Epidermal melanocyte (primary cell): ENCODE measurements at regions not wholly inside any gene's neighbourhood (a gene's known extent, or its start where the extent isn't known, plus 50 kb on each side); places are given as distances from the start of the nearest gene placed in this dataset.

Experiments used
- DNase-seq: peaks from one replicate; pipeline ENCODE4 v3.0.0; 2011; ENCODE audit warnings: low spot score; ENCODE audit not compliant: insufficient read length

- no peak for DNase-seq
Measured at GRCh38 chr11:134818516-134818915, 406.5 kb upstream of the B3GAT1 start.

- DNase-seq = no peak
Measured at GRCh38 chr11:134815404-134815803, 403.4 kb upstream of the B3GAT1 start.

- DNase-seq = no peak
Measured at GRCh38 chr11:134807997-134808396, 396.0 kb upstream of the B3GAT1 start.

GRCh38 chr11:134802598-134802997 is 390.6 kb upstream of the B3GAT1 start:
- DNase-seq = no peak

- no peak for DNase-seq
Measured at GRCh38 chr11:134802116-134802515, 390.1 kb upstream of the B3GAT1 start.

GRCh38 chr11:134801570-134801969 is 389.5 kb upstream of the B3GAT1 start:
- no peak for DNase-seq

GRCh38 chr11:134800826-134801225 is 388.8 kb upstream of the B3GAT1 start:
- DNase-seq = no peak

- no peak for DNase-seq
Measured at GRCh38 chr11:134800130-134800529, 388.1 kb upstream of the B3GAT1 start.

GRCh38 chr11:134799386-134799785 is 387.3 kb upstream of the B3GAT1 start:
- DNase-seq = no peak

GRCh38 chr11:134797411-134798089 is 385.5 kb upstream of the B3GAT1 start:
- DNase-seq = no peak

- no peak for DNase-seq
Measured at GRCh38 chr11:134795017-134795416, 383.0 kb upstream of the B3GAT1 start.

- no peak for DNase-seq
Measured at GRCh38 chr11:134794192-134794591, 382.1 kb upstream of the B3GAT1 start.

- no peak for DNase-seq
Measured at GRCh38 chr11:134792677-134793076, 380.6 kb upstream of the B3GAT1 start.

- DNase-seq = no peak
Measured at GRCh38 chr11:134792044-134792443, 380.0 kb upstream of the B3GAT1 start.

- DNase-seq = no peak
Measured at GRCh38 chr11:134791102-134791501, 379.1 kb upstream of the B3GAT1 start.

GRCh38 chr11:134789104-134789503 is 377.1 kb upstream of the B3GAT1 start:
- no peak for DNase-seq

GRCh38 chr11:134786636-134787035 is 374.6 kb upstream of the B3GAT1 start:
- DNase-seq = no peak

GRCh38 chr11:134785660-134786284 is 373.7 kb upstream of the B3GAT1 start:
- no peak for DNase-seq

GRCh38 chr11:134785059-134785458 is 373.0 kb upstream of the B3GAT1 start:
- DNase-seq = no peak

GRCh38 chr11:134784568-134784967 is 372.5 kb upstream of the B3GAT1 start:
- no peak for DNase-seq

- no peak for DNase-seq
Measured at GRCh38 chr11:134784046-134784445, 372.0 kb upstream of the B3GAT1 start.

GRCh38 chr11:134783234-134783633 is 371.2 kb upstream of the B3GAT1 start:
- DNase-seq = no peak

- DNase-seq = no peak
Measured at GRCh38 chr11:134781380-134781866, 369.4 kb upstream of the B3GAT1 start.
